GM12873 (cell line): ENCODE measurements at regions not wholly inside any gene's neighbourhood (a gene's known extent, or its start where the extent isn't known, plus 50 kb on each side); places are given as distances from the start of the nearest gene placed in this dataset.

Source experiments
- TF ChIP-seq, protein P1 (sequence below): IDR thresholded peaks from 2 replicates; pipeline ENCODE4 v1.5.1; 2012; ENCODE audit warnings: low read depth, mild to moderate bottlenecking, moderate library complexity, low read length, control low read depth; ENCODE audit not compliant: insufficient read depth; ENCODE audit errors: missing control alignments

DNA sequence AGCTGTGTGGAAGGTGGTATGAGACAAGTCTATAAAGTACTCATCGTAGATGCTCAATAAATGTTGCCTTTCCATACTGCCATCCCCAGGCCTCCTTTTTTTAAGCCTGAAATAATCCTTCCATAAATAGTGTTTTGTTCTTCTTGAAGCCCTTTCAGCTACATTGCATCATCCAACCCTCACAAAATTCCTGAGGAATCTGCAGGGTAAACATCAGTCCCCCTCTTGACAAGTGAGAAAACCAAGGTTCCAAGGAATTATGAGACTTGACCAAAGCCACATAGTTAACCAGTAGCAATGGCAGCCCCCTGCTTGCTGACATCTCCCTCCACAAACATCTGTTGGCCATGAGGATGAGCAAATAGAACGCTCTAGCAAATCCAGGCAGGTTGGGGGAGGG lies 89.7 kb upstream of the CCL1 start:
- TF ChIP-seq, protein P1, sequence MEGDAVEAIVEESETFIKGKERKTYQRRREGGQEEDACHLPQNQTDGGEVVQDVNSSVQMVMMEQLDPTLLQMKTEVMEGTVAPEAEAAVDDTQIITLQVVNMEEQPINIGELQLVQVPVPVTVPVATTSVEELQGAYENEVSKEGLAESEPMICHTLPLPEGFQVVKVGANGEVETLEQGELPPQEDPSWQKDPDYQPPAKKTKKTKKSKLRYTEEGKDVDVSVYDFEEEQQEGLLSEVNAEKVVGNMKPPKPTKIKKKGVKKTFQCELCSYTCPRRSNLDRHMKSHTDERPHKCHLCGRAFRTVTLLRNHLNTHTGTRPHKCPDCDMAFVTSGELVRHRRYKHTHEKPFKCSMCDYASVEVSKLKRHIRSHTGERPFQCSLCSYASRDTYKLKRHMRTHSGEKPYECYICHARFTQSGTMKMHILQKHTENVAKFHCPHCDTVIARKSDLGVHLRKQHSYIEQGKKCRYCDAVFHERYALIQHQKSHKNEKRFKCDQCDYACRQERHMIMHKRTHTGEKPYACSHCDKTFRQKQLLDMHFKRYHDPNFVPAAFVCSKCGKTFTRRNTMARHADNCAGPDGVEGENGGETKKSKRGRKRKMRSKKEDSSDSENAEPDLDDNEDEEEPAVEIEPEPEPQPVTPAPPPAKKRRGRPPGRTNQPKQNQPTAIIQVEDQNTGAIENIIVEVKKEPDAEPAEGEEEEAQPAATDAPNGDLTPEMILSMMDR = no peak

DNA sequence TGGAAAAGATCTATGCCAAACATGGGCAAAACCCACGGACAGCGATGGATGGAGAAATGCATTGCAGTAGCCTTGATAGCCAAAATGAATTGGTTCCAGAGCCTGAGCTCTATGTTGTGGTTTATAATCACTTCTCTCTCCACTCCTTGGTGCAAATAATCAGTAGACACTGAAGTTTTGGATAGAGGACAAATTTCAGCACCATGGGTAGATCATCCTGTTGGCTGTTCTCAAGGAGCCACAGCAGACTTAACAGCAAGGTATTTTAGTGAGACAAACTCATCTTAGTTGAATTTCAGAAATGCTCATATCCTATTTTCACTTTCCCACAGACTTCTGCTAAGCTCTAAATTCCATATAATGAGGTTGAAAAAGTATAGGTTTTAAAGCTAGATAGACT lies 88.3 kb upstream of the CCL1 start:
- TF ChIP-seq, protein P1 = no peak

DNA sequence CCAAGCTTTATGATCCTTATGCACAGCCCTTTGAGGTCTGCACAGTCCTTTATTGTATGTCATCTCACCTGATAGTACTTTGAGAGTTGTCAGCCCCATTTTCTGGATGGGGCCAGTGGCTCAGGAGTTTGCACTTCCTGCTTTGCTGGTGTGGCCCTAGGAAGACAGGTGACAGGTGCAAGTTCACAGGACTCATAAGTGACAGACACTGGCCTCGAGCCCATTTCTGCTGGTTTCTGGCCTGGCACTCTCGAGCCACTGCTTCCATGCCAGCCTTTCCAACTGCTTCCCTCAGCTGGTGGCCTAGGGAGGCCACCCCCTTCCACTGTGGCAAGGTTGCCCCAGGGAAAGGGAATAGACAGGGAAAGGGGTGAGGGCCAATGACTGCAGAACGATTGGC lies 84.4 kb upstream of the CCL1 start:
- TF ChIP-seq, protein P1 = no peak

DNA sequence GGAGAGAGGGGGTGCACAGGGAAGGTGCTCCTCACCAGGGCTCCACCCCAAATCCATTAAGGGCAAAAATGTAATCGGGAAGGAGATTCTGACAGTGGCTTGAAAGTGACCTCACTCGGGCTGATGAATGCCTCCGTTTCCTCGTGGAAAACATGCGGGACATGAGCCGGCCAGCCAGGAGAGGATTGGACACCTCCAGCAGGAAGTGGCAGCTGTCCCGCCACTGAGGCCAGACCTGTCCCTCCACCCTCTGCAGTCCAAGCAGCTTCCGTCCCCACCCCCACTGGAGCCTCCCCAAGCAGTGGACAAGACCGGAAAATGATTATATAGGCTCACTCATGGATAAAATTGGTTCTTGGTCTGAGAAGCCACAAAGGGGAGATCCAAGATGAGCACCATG lies 82.1 kb upstream of the CCL1 start:
- TF ChIP-seq, protein P1 = no peak

DNA sequence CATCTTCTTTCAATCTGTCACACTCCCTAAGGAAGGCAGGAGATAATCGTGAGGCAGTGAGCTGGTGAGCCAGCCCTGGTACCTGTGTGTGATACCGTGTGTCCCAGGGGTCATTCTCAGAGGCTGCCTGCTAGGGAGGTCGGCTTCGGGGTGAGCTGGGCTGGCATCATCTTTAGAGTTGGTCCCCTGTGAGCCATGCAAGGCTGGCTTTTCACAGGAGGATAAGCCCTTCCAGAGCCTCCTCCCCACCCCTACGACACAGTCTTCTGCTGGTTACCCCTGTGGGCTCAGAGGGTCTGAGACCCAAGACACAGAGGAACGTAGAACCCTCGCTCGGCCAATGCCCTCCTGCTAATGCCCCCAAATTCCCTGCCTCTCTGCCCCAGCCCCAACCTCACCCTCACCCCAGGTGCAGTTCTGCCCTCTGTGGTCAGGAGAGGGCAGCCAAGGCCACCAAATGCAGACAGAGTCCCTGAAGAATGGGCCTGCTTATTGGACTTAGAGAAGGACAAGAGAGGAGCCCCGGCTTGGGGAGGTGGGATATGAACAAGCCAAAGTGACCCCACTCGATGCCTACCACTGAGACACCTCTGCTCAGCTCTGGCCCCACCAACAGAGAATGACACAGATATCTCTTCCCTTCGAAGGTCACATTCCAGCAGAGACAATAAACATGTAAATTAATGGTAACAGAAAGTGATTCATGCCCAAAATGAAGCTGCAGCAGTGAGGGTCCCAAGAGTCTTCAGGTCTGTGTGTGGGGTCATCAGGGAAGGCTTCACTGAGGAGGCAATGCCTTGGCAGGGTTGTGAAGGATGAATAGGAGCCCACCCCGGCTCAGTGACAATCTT lies 80.8 kb upstream of the CCL1 start:
- TF ChIP-seq, protein P1 = peak; percentile 26

DNA sequence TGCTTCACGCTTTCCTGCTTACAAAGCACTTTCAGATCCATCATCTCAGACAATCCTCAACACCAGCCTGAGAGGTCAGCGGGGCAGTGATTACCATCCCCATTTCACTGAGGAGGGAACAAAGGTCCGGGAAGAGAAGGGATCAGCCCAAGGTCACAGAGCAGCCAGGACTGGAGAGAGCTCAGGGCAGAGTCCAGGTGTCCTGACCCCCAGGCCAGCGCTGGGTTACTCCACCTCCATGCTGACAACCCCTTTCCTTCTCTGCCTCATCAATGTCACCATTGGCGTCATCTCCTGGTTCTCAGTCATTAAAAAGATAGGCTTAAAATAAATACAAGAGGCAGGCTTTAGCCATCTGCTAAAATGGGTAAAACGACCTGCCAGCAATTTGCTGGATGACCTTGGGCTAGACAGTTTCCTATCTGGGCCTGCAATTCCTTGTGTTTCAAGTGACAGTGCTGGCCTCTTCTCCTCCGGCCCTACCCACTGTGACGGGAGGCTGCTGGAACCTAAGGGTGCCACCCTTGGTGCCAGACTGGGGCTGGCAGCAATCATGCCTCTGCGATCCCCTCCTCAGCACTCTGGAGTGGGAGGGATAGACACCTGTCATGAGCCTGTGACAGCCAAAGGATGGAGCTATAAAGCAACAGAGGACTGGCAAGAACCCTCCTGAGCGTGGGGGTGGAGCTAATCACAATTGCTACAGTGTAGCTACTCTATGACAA lies 79.5 kb upstream of the CCL1 start:
- TF ChIP-seq, protein P1 = no peak

DNA sequence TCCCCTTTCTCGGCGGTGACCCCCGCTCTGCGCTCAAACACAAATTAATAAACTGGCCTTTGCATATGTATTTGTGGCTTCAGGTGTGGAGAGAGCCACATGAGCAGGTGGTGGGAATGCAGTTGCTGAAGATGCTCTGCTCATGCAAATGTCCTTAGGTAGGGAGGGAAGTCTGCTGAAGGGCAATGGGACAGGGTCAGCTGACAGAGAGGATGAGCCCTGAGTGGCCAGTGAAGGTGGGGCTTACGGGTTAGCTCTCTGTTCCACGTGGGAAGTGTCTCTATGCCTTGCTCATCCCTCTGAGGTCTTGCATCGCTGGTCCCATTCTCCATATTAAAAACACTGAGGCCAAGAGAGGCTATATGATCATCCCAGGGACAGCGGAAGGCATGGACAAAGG lies 74.2 kb upstream of the CCL1 start:
- TF ChIP-seq, protein P1 = no peak
